Uterus (tissue), 2 donors: ENCODE measurements at regions not wholly inside any gene's neighbourhood (a gene's known extent, or its start where the extent isn't known, plus 50 kb on each side); places are given as distances from the start of the nearest gene placed in this dataset.

Source experiments
- CTCF ChIP-seq, 4 experiments: fragments of 200-600 bp in 2 of 4; fragments of 450-650 bp in 2 of 4; sonication (generic) in 2 of 4; IDR thresholded peaks; one replicate each; pipeline ENCODE4 v1.5.1; 2016 to 2019; ENCODE audit warnings: antibody characterized with exemption in 4 of 4, mild to moderate bottlenecking in 2 of 4, moderate library complexity in 1 of 4
- POLR2A ChIP-seq, 2 donors: fragments of 450-650 bp; IDR thresholded peaks; one replicate each; pipeline ENCODE4 v1.6.1; 2016; ENCODE audit warnings: antibody characterized with exemption in 2 of 2, mild to moderate bottlenecking in 1 of 2, moderate library complexity in 1 of 2

- no peak for TF ChIP-seq CTCF (IDR thresholded peaks at IDR 0.05)
- TF ChIP-seq POLR2A (IDR thresholded peaks at IDR 0.05): no peak
Measured at GRCh38 chr6:139852488-139853140, 478.2 kb upstream of the CITED2 start.
